Astrocyte of the cerebellum (primary cell): ENCODE measurements at regions not wholly inside any gene's neighbourhood (a gene's known extent, or its start where the extent isn't known, plus 50 kb on each side); places are given as distances from the start of the nearest gene placed in this dataset.

Experiments used
- DNase-seq: peaks from one replicate; pipeline ENCODE4 v3.0.0-alpha.2; 2011; ENCODE audit warnings: low read depth
- H3K4me3 ChIP-seq: 2 replicates; pipeline ENCODE4 v1.5.1; 2011; ENCODE audit warnings: mild to moderate bottlenecking, low read depth, low read length, moderate library complexity
- in situ Hi-C: cut with HindIII; loops from 2 replicates; pipeline ENCODE4 v1.10.0; 2017; ENCODE audit warnings: low sequenced_read_pairs
- TF ChIP-seq, protein P1 (sequence below): IDR thresholded peaks from 2 replicates; pipeline ENCODE4 v1.5.1; 2012; ENCODE audit warnings: low read length, low read depth, moderate library complexity, mild to moderate bottlenecking; ENCODE audit errors: missing control alignments

DNA sequence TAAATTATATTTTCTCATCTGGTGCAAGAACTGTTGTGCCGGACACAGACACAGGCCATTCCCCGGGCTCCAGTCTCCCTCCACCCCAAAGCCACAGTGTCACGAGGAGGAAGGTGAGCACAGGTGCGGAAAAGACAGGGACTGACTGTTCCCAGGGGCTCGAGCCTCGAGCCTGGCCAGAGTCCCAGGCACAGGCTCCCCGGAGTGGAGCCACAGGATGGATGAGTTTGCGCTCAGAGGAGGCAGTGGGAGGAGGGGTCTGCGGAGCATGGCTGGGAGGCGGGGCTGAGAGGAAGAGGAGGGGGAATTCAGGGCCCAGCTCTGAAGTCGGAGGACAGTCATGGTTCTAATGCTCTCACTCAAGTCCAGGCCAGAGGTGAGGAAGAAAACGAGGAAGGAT lies 284.8 kb downstream of the SMOC2 start:
- DNase-seq: no peak
- H3K4me3 ChIP-seq: no peak overlapping the region
- in situ Hi-C loops: no loop called here
- TF ChIP-seq, protein P1, sequence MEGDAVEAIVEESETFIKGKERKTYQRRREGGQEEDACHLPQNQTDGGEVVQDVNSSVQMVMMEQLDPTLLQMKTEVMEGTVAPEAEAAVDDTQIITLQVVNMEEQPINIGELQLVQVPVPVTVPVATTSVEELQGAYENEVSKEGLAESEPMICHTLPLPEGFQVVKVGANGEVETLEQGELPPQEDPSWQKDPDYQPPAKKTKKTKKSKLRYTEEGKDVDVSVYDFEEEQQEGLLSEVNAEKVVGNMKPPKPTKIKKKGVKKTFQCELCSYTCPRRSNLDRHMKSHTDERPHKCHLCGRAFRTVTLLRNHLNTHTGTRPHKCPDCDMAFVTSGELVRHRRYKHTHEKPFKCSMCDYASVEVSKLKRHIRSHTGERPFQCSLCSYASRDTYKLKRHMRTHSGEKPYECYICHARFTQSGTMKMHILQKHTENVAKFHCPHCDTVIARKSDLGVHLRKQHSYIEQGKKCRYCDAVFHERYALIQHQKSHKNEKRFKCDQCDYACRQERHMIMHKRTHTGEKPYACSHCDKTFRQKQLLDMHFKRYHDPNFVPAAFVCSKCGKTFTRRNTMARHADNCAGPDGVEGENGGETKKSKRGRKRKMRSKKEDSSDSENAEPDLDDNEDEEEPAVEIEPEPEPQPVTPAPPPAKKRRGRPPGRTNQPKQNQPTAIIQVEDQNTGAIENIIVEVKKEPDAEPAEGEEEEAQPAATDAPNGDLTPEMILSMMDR: no peak

DNA sequence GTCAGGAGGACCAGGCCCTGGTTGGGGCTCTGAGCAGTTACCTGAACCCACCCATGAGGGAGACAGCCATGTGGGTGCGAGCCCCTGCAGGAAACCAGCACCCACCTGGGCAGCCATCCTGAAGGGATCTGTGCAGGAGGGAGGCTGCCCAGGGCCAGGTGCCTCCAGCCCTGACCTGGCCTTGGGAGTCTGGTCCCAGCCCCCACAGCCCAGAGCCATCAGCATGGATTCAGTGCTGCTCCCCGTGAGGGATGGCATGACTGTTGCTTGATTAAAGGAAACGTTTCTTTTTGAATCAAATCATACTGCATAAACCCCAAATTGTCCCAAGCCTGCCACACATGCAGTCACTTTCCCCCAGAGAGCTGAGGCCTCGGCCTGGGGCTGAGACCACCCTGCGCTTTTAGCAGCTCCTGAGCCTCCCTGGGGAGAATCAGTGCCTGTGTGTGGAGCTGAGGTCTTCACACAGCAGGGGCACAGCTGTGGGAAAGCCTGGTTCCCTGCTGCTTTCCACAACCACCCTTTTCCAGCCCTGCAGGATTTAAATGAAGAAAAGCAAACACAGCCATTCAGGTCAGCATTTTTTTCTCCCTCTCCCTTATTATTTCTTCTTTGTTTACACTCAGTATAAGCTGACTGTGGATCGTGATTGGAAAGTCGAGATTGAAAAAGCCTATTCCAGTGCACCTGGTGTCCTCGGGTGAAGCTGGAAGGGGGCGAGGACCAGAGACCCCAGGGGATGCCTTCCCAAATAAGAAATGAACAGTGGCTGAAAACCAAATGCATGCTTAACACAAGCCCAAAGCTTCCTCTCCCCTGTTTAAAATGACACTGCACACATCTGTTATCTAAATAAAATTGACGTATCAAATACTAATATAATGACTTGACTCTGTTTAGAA lies 283.9 kb downstream of the SMOC2 start:
- H3K4me3 ChIP-seq: no peak overlapping the region
- TF ChIP-seq, protein P1: no peak
- DNase-seq: no peak
- in situ Hi-C loops: no loop called here

DNA sequence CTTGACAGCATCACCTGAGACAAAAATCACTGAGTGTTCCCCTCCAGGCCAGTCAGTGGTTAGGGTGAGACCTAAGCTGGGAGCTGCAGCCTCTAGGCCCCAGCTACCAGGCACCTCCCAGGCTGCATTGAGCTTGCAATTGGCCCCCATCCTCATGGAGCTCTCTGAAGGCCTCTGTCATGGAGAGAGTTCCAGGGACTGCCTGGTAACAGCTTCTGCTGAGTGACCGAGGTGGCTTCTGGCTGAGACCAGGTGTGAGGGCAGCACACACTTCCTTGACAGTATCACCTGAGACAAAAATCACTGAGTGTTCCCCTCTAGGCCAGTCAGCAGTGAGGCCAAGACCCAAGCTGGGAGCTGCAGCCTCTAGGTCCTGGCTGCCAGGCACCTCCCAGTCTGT lies 283.0 kb downstream of the SMOC2 start:
- in situ Hi-C loops: no loop called here
- no peak for DNase-seq
- TF ChIP-seq, protein P1: no peak
- no peak overlapping the region for H3K4me3 ChIP-seq

DNA sequence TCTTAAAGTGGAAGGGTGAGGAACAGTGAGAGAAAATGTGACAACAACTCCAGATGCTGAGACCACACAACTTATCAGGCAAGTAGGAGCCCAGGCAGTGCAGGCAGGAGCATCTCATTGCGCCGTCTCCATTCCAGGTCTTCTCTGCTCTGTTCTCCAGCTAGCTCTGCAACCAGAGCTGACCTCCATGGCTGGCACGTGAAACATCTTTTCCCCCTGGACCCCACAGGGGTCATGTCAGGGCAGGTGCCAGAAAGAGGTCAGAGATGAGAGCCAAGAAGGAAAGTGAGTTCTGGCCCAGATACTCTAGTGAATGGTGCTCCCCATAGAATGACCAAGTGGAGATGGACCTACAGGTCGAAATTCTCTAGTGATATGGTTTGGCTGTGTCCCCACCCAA lies 281.4 kb downstream of the SMOC2 start:
- TF ChIP-seq, protein P1: no peak
- H3K4me3 ChIP-seq: no peak overlapping the region
- in situ Hi-C loops: no loop called here
- no peak for DNase-seq

DNA sequence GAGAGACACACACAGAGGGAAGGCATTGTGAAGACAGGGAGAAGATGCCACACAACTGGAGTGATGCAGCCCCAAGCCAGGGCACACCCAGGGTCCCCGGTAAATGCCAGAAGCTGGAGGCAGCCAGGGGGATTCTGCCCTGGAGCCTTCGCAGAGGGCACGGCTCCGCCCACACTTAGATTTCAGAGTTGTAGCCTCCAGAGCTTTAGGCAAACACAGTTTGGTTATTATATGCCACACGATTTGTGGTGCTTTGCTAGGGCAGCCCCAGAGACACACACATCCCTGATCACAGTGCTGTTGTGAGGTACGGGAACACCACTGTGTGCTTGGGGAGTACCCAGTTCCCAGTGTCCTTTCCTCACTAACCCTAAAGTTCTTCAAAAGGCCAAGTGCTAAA lies 280.6 kb downstream of the SMOC2 start:
- in situ Hi-C loops: no loop called here
- no peak for DNase-seq
- no peak overlapping the region for H3K4me3 ChIP-seq
- TF ChIP-seq, protein P1: no peak

DNA sequence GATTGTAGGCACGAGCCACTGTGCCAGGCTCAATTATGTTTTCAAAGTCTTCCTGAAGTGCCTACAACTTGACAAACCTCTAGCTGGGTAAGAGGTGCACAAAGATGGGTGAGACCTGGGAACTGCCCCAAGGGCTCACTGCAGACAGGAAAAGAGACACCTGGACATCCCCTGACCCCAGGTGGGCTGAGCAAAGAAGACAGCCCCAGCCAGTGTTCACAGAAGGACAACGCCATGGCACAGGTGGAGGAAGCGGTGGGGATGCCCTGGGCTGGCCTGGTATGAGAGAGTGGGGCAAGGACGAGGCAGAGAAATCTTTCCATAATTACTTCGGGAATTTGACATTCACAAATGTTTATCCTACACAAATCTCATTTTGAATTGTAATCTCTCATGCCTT lies 278.9 kb downstream of the SMOC2 start:
- DNase-seq: no peak
- no peak overlapping the region for H3K4me3 ChIP-seq
- in situ Hi-C loops: no loop called here
- TF ChIP-seq, protein P1: no peak
